B cell (primary cell): ENCODE measurements at regions not wholly inside any gene's neighbourhood (a gene's known extent, or its start where the extent isn't known, plus 50 kb on each side); places are given as distances from the start of the nearest gene placed in this dataset.

Experiments
- CTCF ChIP-seq: fragments of 200-600 bp; IDR thresholded peaks from one replicate; pipeline ENCODE4 v1.8.0; 2022; ENCODE audit warnings: antibody characterized with exemption, mild to moderate bottlenecking
- EZH2 ChIP-seq: IDR thresholded peaks from 2 replicates; pipeline ENCODE4 v1.6.1; 2012; ENCODE audit warnings: borderline replicate concordance, low read depth, mild to moderate bottlenecking, moderate library complexity, low read length; ENCODE audit not compliant: insufficient read depth, poor library complexity, severe bottlenecking

- TF ChIP-seq CTCF (no peak), EZH2 (no peak)
These were observed 75.2 kb upstream of the ADAMTS2 start for GRCh38 chr5:179420476-179420875.
